Stimulated activated CD4-positive, alpha-beta T cell treated with anti-CD3 and anti-CD28 coated beads, Interleukin-4, amount 100 ng/mL, for 24 hours (primary cell): ENCODE measurements at regions not wholly inside any gene's neighbourhood (a gene's known extent, or its start where the extent isn't known, plus 50 kb on each side); places are given as distances from the start of the nearest gene placed in this dataset.
"Not testable (repeated sequence)": the region's sequence is repeated elsewhere in the genome, so short reads cannot be mapped to it uniquely, and the experiment has no call there.

Source experiments
- DNase-seq: peaks from one replicate; pipeline ENCODE4 v3.0.0-alpha.2; 2020

GRCh38 chr6:130724089-130724488 lies 103.1 kb upstream of the SMLR1 start:
- DNase-seq: no peak

GRCh38 chr6:130725551-130725950 lies 101.7 kb upstream of the SMLR1 start:
- no peak for DNase-seq

GRCh38 chr6:130728064-130728463 lies 99.1 kb upstream of the SMLR1 start:
- DNase-seq: not testable (repeated sequence)

DNA sequence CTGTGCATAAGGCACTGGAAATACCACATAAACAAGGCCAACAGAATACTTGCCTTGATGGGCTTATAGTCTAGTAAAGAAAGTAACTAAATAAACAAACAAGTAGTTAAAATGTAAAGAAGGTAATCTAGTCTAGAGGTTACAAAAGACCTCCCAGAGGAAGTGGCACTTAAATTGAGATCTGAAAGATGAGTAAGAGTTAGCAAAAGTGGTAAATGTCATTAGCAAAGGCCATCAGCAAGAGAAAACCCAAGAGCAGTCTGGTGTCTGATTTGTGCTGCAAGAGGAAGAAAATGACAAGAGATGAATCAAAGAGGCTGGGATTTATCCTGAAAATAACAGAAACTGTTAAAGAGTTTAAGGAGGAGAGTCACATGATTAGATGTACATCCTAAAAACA lies 96.6 kb upstream of the SMLR1 start:
- no peak for DNase-seq

GRCh38 chr6:130734161-130734560 lies 93.0 kb upstream of the SMLR1 start:
- DNase-seq: no peak

GRCh38 chr6:130740308-130740707 lies 86.9 kb upstream of the SMLR1 start:
- DNase-seq: no peak

DNA sequence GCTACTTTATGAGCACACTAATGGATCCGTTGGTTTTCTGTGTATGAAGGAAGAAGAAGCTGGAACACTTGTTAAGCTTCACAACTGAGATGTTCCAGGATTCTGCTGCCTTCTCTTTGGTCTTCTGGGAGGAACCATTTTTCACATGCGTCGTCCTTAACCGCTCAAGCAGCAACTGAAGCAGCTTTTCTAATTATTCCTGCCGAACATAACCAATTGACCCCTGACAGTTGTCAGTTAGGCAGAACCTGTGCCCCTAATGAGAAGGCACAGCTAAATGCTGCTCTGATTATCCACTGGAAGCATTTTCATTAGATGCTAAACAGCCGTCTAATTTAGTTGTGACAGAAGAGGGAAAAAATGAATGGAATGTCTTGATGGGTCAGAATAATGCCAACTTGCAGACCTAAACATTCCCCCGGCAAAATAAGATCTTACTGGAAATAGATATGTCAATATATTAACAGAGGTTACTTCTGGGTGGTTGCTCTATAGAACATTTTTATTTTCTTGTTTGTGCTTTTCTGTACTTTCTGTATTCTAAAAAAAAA lies 85.0 kb upstream of the SMLR1 start:
- no peak for DNase-seq

DNA sequence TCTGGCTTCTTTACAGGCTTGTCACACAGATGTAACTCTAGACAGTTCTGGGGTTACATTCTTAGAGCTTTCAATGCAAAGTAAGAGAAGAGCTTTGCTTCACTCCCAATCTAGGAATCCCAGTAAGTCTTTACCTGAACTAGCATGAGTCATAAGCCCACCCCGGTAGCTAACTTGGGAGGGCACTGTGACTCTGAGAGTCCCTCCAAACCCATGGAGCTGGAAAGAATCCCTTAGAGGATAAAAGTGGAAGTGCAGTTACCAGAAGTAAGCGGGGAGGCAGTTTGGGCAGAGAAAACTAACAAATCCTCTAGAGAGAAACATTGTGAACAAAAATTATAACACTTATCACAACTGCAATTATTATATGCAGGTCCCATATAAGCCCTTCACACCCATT lies 84.0 kb upstream of the SMLR1 start:
- no peak for DNase-seq

DNA sequence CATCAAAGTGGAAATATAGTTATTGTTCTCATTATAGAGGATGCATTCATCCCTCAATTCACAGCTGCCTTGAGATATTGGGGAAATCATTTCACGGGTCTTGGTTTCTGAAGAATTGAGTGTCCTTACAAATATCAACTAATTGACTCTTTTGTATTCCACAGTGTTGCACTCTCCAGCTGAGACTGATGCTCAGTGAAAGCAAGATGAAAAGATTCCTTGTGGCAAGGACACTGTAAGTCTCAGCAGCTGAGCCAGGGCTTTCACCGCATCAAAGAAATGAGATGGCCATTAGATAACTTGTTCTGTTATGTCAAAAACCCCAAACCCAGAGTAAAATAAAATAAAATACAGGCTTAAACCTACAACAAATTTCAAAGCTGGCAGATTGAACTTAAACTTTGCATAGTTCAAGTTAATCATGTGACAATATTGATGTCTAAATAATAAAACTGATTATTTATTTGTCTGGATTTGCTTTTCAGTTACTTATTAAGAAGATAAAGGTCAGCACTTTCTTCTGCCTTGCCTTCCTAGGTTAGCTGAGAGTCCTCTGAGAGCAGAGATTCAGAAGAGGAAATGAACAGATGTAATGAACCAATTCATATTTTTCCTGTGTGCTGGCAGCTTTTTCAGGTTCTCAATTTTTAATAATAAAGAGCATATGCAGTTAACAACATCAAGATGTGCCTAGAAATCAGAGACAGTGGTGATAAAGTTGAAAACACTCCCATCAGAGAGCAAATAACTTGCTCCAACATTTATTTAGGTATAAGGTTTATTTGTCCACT lies 82.4 kb upstream of the SMLR1 start:
- no peak for DNase-seq

DNA sequence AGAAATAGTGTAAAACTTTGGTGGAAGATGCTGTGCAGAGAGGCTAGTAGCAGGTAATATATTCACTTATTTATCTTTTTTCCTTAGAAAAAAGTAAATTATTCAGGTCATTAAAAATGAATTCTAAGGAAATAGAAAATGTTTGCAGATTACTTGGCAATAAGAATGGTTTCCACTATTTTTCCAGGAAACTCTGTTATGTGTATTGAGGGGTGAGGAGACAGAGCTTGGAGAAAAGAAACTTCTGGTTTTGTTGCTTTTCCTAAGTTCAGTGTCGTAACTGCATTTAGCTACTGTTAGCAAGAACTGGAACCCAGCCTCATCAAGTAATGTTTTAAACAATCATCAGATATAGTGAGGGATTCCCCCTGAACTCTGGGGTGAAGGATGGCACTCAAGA lies 79.2 kb upstream of the SMLR1 start:
- no peak for DNase-seq

- no peak for DNase-seq
These were observed 77.8 kb upstream of the SMLR1 start for GRCh38 chr6:130749402-130749801.

DNA sequence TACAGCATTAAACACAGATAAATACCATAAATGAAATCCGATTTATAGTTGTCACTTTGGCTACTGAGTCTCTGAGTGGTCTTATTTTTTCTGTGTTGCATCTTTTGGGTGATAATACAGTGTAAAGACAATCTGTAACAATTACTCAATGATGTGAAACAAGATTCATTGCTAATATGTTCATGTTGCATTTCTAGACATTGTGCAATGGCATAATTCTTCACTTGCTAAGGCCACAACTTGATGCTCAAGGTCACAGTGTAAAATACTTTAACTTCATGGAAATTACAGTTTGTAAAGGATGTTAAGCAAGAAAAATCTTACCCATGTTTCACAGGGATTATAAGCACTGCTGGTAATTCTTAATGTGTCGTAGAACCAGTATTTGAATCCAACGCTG lies 74.9 kb upstream of the SMLR1 start:
- no peak for DNase-seq

DNA sequence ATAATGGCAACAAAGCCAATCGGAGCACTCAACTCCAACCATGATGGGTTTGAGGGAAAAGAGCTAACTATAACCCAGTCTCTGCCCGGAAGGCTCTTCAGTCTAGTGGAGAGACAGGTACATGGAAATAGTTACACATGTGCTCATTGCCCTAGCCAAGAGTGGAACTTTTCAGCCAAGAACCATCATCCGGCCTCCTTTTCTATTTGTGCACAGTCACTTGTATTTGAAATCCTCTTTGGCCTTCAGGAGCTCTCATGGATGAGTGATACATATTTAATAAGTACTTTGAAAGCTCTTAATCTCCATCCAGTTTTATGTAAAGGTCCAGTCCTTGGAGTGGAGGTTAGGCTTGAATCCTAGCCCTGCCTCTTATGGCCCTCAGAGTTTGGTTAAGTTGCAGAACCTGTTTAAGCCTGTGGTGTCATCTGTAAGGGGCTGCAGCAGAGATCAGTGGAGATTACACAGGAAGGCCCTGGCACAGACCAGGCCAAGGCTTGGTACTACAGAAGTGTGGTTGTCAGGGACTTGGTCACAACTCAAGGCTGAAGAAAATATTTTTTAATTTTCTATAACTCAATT lies 72.3 kb upstream of the SMLR1 start:
- DNase-seq: no peak

- no peak for DNase-seq
These were observed 71.7 kb upstream of the SMLR1 start for GRCh38 chr6:130755368-130756034.

- no peak for DNase-seq
These were observed 70.4 kb upstream of the SMLR1 start for GRCh38 chr6:130756824-130757223.

GRCh38 chr6:130758813-130759212 lies 68.4 kb upstream of the SMLR1 start:
- DNase-seq: no peak

DNA sequence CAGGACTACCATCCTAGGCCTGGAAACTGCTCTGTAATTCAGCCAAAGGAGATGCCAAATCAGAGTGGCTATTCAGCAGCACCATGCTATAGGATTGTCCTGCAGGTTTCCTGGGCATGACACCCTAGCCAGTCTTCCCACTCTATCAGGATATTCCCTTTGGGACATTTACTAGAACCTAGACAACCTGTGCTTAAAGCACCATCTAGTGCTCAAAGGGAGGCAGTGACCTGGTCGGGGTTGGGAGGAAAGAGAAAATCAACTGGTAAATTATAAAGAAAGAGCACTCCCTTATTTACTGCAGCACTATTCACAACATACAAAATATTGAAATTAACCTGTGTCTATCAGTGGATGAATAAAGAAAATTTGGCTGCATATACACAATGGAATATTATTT lies 67.2 kb upstream of the SMLR1 start:
- DNase-seq: no peak

DNA sequence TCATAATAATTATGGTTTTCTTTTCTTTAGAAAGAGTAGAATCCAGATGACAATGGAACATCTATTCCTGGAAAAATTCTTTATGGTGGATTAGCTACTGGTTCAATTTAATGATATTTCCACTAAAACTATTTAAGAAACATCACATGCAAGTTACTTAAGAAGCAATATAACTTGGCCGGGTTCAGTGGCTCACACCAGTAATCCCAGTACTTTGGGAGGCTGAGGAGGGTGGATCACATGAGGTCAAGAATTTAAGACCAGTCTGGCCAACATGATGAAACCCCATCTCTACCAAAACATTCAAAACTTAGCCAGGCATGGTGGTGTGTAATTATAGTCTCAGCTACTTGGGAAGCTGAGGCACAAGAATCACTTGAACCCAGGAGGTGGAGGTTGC lies 65.9 kb upstream of the SMLR1 start:
- DNase-seq: no peak

- DNase-seq: no peak
These were observed 62.0 kb upstream of the SMLR1 start for GRCh38 chr6:130765181-130765727.

DNA sequence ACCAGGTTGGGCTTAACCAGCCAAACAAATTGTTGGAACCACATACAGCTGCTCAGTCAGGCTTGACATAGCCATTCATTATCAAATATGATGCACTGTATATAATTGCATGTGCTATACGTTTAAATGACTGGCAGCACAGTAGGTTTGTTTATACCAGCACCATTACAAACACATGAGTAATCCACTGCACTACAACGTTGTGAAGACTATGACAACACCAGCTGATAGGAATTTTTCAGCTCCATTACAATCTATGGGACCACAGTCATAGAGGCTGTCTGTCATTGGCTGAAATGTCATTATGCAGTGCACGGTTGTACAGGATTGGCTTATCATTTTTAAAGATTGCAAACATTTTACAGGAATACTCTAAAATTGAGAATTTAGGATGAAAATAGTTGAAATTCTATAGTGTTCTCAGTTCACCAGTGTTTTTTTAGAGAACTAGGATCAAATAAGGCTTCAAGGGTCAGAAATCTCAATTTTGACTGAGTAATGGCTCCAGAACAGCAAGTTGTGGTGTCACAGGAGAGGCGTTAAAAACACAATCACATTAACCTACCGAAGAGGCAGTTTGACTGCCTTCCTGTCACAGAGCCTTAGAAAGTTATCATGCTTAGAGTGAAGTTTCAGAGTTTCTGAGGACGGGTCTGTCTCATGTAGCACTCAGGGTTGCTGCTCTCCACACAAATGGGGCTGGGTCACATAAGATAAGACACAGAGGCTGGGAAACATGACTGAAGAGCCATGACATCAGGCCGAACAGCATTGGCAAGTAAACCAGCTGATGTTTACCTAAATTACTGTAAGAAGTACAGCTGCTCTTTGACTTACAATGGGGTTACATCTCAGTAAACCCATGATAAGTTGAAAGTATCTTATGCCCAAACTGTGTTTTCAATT lies 60.7 kb upstream of the SMLR1 start:
- DNase-seq: no peak

DNA sequence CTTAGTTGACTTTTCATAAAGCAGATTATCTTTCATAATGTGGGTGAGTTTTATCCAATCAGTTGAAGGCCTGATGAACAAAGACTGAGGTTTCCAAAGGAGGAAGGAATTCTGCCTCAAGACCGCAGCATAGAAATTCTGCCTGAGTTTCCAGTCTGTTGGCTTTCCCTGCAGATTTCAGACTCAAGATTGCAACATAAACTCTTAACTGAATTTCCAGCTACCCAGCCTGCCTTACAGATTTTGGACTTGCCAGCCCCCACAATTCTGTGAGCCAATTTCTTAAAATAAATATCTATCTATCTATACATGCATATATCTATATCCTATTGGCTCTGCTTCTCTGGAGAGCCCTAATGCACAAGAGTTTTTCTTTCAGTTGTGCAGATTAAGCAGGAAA lies 57.3 kb upstream of the SMLR1 start:
- no peak for DNase-seq

DNA sequence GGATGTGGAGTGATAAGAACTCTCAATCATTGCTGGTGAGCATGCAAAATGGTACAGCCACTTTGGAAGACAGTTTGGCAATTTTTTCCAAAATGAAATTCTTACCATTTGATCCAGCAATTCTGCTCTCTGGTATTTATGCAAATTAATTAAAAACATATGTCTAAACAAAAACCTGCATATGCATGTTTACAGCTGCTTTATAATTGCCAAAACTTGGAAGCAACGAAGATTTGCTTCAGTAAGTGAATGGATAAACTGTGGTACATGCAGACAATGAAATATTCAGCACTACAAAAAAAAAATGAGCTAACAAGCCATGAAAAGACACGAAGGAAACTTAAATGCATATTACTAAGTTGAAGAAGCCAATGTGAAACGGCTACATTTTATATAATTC lies 55.5 kb upstream of the SMLR1 start:
- DNase-seq: no peak

GRCh38 chr6:130773860-130774259 lies 53.3 kb upstream of the SMLR1 start:
- DNase-seq: no peak
